MM.1S (cell line): ENCODE measurements at regions not wholly inside any gene's neighbourhood (a gene's known extent, or its start where the extent isn't known, plus 50 kb on each side); places are given as distances from the start of the nearest gene placed in this dataset.

Experiments
- DNase-seq: peaks from one replicate; pipeline ENCODE4 v3.0.0-alpha.2; 2015
- H2AFZ ChIP-seq: fragments of 300-600 bp; sonication (generic); 2 replicates; pipeline ENCODE4 v1.6.0; 2016; ENCODE audit warnings: antibody characterized with exemption, low read length
- H3F3A ChIP-seq: fragments of 300-600 bp; sonication (generic); 2 replicates; pipeline ENCODE4 v1.6.1; 2016; ENCODE audit warnings: mild to moderate bottlenecking, antibody characterized with exemption, low read length, moderate library complexity, mixed read lengths; ENCODE audit not compliant: insufficient read depth
- H3K27ac ChIP-seq: fragments of 300-600 bp; sonication (generic); 2 replicates; pipeline ENCODE4 v1.5.1; 2016; ENCODE audit warnings: mild to moderate bottlenecking, low read length
- H3K27me3 ChIP-seq: fragments of 300-600 bp; sonication (generic); replicated peaks from 2 replicates; pipeline ENCODE4 v1.6.0; 2016; ENCODE audit warnings: low read length; ENCODE audit not compliant: insufficient read depth
- H3K36me3 ChIP-seq: fragments of 300-600 bp; sonication (generic); replicated peaks from 2 replicates; pipeline ENCODE4 v1.6.1; 2016; ENCODE audit warnings: mild to moderate bottlenecking, low read length, mixed read lengths; ENCODE audit not compliant: insufficient read depth
- H3K4me1 ChIP-seq: fragments of 300-600 bp; sonication (generic); 2 replicates; pipeline ENCODE4 v1.6.1; 2016; ENCODE audit warnings: low read length, mixed read lengths
- H3K4me2 ChIP-seq: fragments of 300-600 bp; sonication (generic); 2 replicates; pipeline ENCODE4 v1.6.0; 2016; ENCODE audit warnings: low read depth, low read length
- H3K4me3 ChIP-seq: fragments of 300-600 bp; sonication (generic); 2 replicates; pipeline ENCODE4 v1.5.1; 2016; ENCODE audit warnings: low read length, mixed read lengths
- H3K79me2 ChIP-seq: fragments of 300-600 bp; sonication (generic); 2 replicates; pipeline ENCODE4 v1.6.1; 2016; ENCODE audit warnings: mixed run types, low read length, mixed read lengths
- H3K9ac ChIP-seq: fragments of 300-600 bp; sonication (generic); 2 replicates; pipeline ENCODE4 v1.6.1; 2016; ENCODE audit warnings: low read length, mixed read lengths
- H3K9me2 ChIP-seq: fragments of 300-600 bp; sonication (generic); replicated peaks from 2 replicates; pipeline ENCODE4 v1.6.1; 2016; ENCODE audit warnings: mild to moderate bottlenecking, low read length, mixed read lengths; ENCODE audit not compliant: insufficient read depth
- H3K9me3 ChIP-seq: fragments of 300-600 bp; sonication (generic); replicated peaks from 2 replicates; pipeline ENCODE4 v1.6.1; 2016; ENCODE audit warnings: mild to moderate bottlenecking, low read length, mixed read lengths; ENCODE audit not compliant: insufficient read depth
- H4K20me1 ChIP-seq: fragments of 300-600 bp; sonication (generic); 2 replicates; pipeline ENCODE4 v1.6.1; 2016; ENCODE audit warnings: mild to moderate bottlenecking, low read length, moderate library complexity, mixed read lengths; ENCODE audit not compliant: insufficient read depth
- EZH2 ChIP-seq: fragments of 300-600 bp; sonication (generic); optimal IDR thresholded peaks from 2 replicates; pipeline ENCODE3; 2017; ENCODE audit warnings: low read depth, mild to moderate bottlenecking, antibody characterized with exemption, low read length, mixed read lengths
- EZH2phosphoT487 ChIP-seq: fragments of 300-600 bp; sonication (generic); IDR thresholded peaks from 2 replicates; pipeline ENCODE4 v1.6.1; 2018; ENCODE audit warnings: antibody characterized with exemption, low read length
- TF ChIP-seq, protein P1 (sequence below): fragments of 300-600 bp; sonication (generic); IDR thresholded peaks from 2 replicates; pipeline ENCODE4 v1.5.1; 2016; ENCODE audit warnings: antibody characterized with exemption, low read length, mixed read lengths

DNA sequence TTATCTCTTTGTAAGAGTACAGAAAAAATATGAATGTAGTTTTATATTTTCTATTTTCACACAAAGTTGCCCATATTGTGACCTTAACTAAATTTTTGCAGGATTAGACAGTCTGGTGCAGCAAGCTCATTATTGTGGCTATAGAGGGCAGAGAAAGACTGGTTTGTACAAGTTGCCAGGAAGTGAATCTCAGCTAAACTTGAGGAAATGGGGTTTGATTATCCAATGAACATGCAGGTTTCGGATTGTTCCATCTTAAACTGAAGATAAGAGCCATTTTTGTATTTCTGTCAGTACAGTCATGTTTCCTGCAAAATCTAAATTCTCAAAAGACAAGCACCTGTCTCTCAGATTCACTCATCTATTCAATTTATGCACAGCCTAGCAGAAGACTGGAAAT is 390.9 kb downstream of the MMUT start:
- Histone ChIP-seq H3K9ac (no peak overlapping the region), H3K9me2 (no peaks in the 10 kb centered on the region), H3K9me3 (no peaks in the 10 kb centered on the region), H3F3A (no peaks in the 10 kb centered on the region), H3K4me2 (no peak overlapping the region), H3K4me1 (no peaks in the 10 kb centered on the region), H3K4me3 (no peak overlapping the region), H4K20me1 (no peaks in the 10 kb centered on the region), H3K79me2 (no peaks in the 10 kb centered on the region), H2AFZ (no peak overlapping the region), H3K36me3 (no peaks in the 10 kb centered on the region), H3K27me3 (no peaks in the 10 kb centered on the region), H3K27ac (no peak overlapping the region)
- no peak for DNase-seq
- TF ChIP-seq EZH2 (no peak), EZH2phosphoT487 (no peak)
- TF ChIP-seq, protein P1, sequence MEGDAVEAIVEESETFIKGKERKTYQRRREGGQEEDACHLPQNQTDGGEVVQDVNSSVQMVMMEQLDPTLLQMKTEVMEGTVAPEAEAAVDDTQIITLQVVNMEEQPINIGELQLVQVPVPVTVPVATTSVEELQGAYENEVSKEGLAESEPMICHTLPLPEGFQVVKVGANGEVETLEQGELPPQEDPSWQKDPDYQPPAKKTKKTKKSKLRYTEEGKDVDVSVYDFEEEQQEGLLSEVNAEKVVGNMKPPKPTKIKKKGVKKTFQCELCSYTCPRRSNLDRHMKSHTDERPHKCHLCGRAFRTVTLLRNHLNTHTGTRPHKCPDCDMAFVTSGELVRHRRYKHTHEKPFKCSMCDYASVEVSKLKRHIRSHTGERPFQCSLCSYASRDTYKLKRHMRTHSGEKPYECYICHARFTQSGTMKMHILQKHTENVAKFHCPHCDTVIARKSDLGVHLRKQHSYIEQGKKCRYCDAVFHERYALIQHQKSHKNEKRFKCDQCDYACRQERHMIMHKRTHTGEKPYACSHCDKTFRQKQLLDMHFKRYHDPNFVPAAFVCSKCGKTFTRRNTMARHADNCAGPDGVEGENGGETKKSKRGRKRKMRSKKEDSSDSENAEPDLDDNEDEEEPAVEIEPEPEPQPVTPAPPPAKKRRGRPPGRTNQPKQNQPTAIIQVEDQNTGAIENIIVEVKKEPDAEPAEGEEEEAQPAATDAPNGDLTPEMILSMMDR, result no peak

DNA sequence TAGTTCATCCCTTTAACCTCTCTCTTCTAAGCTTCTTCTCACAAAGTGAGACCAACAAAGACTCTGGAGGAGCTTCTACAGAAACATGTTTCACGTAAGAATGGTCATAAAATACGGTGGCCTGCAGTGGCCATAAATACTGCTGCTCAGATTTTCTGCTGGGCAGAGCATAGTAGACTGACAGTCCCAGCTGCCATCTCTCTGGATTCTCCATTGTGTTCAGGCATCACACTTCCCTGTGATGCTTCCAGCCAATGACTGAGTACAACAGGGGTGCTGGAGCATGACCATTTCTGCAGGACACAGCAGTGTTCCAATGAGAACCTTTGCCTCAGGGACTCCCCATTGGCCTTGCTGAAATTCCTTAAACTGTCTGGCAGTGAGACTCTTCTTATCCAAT is 392.6 kb downstream of the MMUT start:
- Histone ChIP-seq H3K9me3 (no peaks in the 10 kb centered on the region), H3K9me2 (no peaks in the 10 kb centered on the region), H2AFZ (no peak overlapping the region), H4K20me1 (no peaks in the 10 kb centered on the region), H3K9ac (no peak overlapping the region), H3K27ac (no peak overlapping the region), H3K79me2 (no peaks in the 10 kb centered on the region), H3K27me3 (no peaks in the 10 kb centered on the region), H3K4me2 (no peak overlapping the region), H3K4me3 (no peak overlapping the region), H3K36me3 (no peaks in the 10 kb centered on the region), H3K4me1 (no peaks in the 10 kb centered on the region), H3F3A (no peaks in the 10 kb centered on the region)
- TF ChIP-seq, protein P1, result no peak
- TF ChIP-seq EZH2phosphoT487 (no peak), EZH2 (no peak)
- DNase-seq, result no peak

DNA sequence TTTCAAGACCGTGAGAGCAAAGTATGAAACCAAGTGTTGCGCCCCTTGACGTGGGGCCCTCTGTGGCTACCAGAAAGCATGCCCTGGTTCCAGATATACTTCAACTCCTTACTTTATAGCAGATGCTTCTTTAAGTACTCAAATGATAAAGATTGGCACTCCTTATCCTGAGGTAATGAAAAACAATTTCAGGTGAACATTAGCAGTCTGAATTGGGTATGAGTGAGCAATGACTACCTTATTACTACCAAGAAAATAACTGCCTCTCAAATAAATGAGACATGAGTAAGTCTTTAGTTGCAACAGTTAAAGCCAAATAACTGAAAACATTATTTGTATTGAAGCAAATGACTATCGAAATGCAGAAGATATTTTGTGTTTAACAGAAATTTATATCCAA is 408.7 kb downstream of the MMUT start:
- H3K9ac ChIP-seq, result no peak overlapping the region
- H3K4me2 ChIP-seq, result no peak overlapping the region
- no peaks in the 10 kb centered on the region for H3F3A ChIP-seq
- no peak overlapping the region for H3K4me3 ChIP-seq
- H3K9me2 ChIP-seq, result no peaks in the 10 kb centered on the region
- no peaks in the 10 kb centered on the region for H3K9me3 ChIP-seq
- no peaks in the 10 kb centered on the region for H4K20me1 ChIP-seq
- TF ChIP-seq EZH2, result no peak
- no peak for TF ChIP-seq EZH2phosphoT487
- TF ChIP-seq, protein P1, result no peak
- no peaks in the 10 kb centered on the region for H3K36me3 ChIP-seq
- no peak overlapping the region for H3K27ac ChIP-seq
- H2AFZ ChIP-seq, result no peak overlapping the region
- no peak for DNase-seq
- H3K4me1 ChIP-seq, result no peaks in the 10 kb centered on the region
- no peaks in the 10 kb centered on the region for H3K79me2 ChIP-seq
- H3K27me3 ChIP-seq, result no peaks in the 10 kb centered on the region
